HFFc6 (cell line): ENCODE measurements at regions not wholly inside any gene's neighbourhood (a gene's known extent, or its start where the extent isn't known, plus 50 kb on each side); places are given as distances from the start of the nearest gene placed in this dataset.

Experiments
- DNase-seq: peaks from one replicate; pipeline ENCODE4 v3.0.0-alpha.2; 2018
- H3K27ac Mint-ChIP-seq: 2 replicates; pipeline ENCODE4 v1.8.0; 2020; ENCODE audit warnings: mild to moderate bottlenecking, mixed read lengths
- H3K27me3 Mint-ChIP-seq: 2 replicates; pipeline ENCODE4 v1.8.0; 2021; ENCODE audit warnings: mild to moderate bottlenecking, moderate library complexity, mixed read lengths; ENCODE audit not compliant: insufficient read depth
- H3K36me3 Mint-ChIP-seq: 2 replicates; pipeline ENCODE4 v1.8.0; 2021; ENCODE audit warnings: low read depth, mixed read lengths
- H3K4me1 Mint-ChIP-seq: 2 replicates; pipeline ENCODE4 v1.8.0; 2020; ENCODE audit warnings: low read depth, mixed read lengths
- H3K4me3 Mint-ChIP-seq: 2 replicates; pipeline ENCODE4 v1.8.0; 2020; ENCODE audit warnings: mild to moderate bottlenecking, moderate library complexity, mixed read lengths
- H3K9me3 Mint-ChIP-seq: 2 replicates; pipeline ENCODE4 v1.8.0; 2020; ENCODE audit warnings: mild to moderate bottlenecking, mixed read lengths
- CTCF ChIP-seq: fragments of 200-600 bp; sonication (generic); IDR thresholded peaks from 2 replicates; pipeline ENCODE4 v1.5.0; 2021; ENCODE audit warnings: antibody characterized with exemption, mild to moderate bottlenecking

- Mint-ChIP-seq H3K9me3 (peaks cover 3% of the 10 kb centered on the region; the same call in 1 of the 2 replicates), H3K4me3 (no peak overlapping the region), H3K4me1 (no peaks in the 10 kb centered on the region), H3K27ac (no peak overlapping the region), H3K36me3 (no peaks in the 10 kb centered on the region), H3K27me3 (peaks cover 3% of the 10 kb centered on the region)
- no peak for TF ChIP-seq CTCF
- no peak for DNase-seq
Measured at GRCh38 chr21:25025596-25025995, 581.7 kb downstream of the MRPL39 start.

GRCh38 chr21:25024639-25025038 is 582.6 kb downstream of the MRPL39 start:
- H3K27me3 Mint-ChIP-seq = peaks cover 3% of the 10 kb centered on the region
- TF ChIP-seq CTCF = peak; percentile 18; the same call in 1 of the 2 replicates
- H3K4me1 Mint-ChIP-seq = no peaks in the 10 kb centered on the region
- H3K27ac Mint-ChIP-seq = no peak overlapping the region
- H3K9me3 Mint-ChIP-seq = peaks cover 3% of the 10 kb centered on the region; the same call in 1 of the 2 replicates
- no peaks in the 10 kb centered on the region for H3K36me3 Mint-ChIP-seq
- no peak overlapping the region for H3K4me3 Mint-ChIP-seq
- no peak for DNase-seq

GRCh38 chr21:25005388-25005787 is 601.9 kb downstream of the MRPL39 start:
- Mint-ChIP-seq H3K4me3 (no peak overlapping the region), H3K9me3 (no peaks in the 10 kb centered on the region), H3K36me3 (no peaks in the 10 kb centered on the region), H3K4me1 (peaks cover 7% of the 10 kb centered on the region; the same call in 1 of the 2 replicates), H3K27me3 (no peaks in the 10 kb centered on the region), H3K27ac (no peak overlapping the region)
- DNase-seq = no peak
- TF ChIP-seq CTCF = no peak

GRCh38 chr21:25002676-25003075 is 604.6 kb downstream of the MRPL39 start:
- H3K4me3 Mint-ChIP-seq = no peak overlapping the region
- H3K27me3 Mint-ChIP-seq = no peaks in the 10 kb centered on the region; the same call in 1 of the 2 replicates
- H3K9me3 Mint-ChIP-seq = no peaks in the 10 kb centered on the region
- H3K4me1 Mint-ChIP-seq = peaks cover 7% of the 10 kb centered on the region; the same call in 1 of the 2 replicates
- H3K36me3 Mint-ChIP-seq = no peaks in the 10 kb centered on the region
- no peak for TF ChIP-seq CTCF
- no peak overlapping the region for H3K27ac Mint-ChIP-seq
- no peak for DNase-seq

GRCh38 chr21:24995216-24995615 is 612.1 kb downstream of the MRPL39 start:
- Mint-ChIP-seq H3K27ac (no peak overlapping the region), H3K4me3 (peak overlapping the region; percentile 65; the same call in 1 of the 2 replicates), H3K9me3 (no peaks in the 10 kb centered on the region), H3K4me1 (peaks cover 10% of the 10 kb centered on the region; the same call in 1 of the 2 replicates), H3K27me3 (peaks cover 2% of the 10 kb centered on the region; the same call in 1 of the 2 replicates), H3K36me3 (no peaks in the 10 kb centered on the region)
- DNase-seq = no peak
- no peak for TF ChIP-seq CTCF

GRCh38 chr21:24994717-24995116 is 612.6 kb downstream of the MRPL39 start:
- peaks cover 10% of the 10 kb centered on the region; the same call in 1 of the 2 replicates for H3K4me1 Mint-ChIP-seq
- peaks cover 2% of the 10 kb centered on the region; the same call in 1 of the 2 replicates for H3K27me3 Mint-ChIP-seq
- H3K36me3 Mint-ChIP-seq = no peaks in the 10 kb centered on the region
- no peak for TF ChIP-seq CTCF
- peak overlapping the region; percentile 65 for H3K4me3 Mint-ChIP-seq
- DNase-seq = no peak
- H3K9me3 Mint-ChIP-seq = no peaks in the 10 kb centered on the region
- H3K27ac Mint-ChIP-seq = no peak overlapping the region
